ENCODE measurements at regions not wholly inside any gene's neighbourhood (a gene's known extent, or its start where the extent isn't known, plus 50 kb on each side); places are given as distances from the start of the nearest gene placed in this dataset.
"Not testable (repeated sequence)": the region's sequence is repeated elsewhere in the genome, so short reads cannot be mapped to it uniquely, and the experiment has no call there.

- H3K27me3 ChIP-seq (ENCODE audit: insufficient read depth, low read length); H4K20me1 ChIP-seq (ENCODE audit: insufficient read depth); ATAC-seq; CTCF ChIA-PET; BruUV-seq (replicated peaks); H3K4me2 ChIP-seq (ENCODE audit: low read length); intact Hi-C loops (cut with micrococcal nuclease); H3K36me3 ChIP-seq (ENCODE audit: control insufficient read depth in 1 of 2, insufficient read depth in 2 of 2, low read length in 2 of 2); H3K4me3 ChIP-seq (replicated peaks in 1 of 2; ENCODE audit: low read depth in 1 of 2, low read length in 2 of 2); POLR2A ChIA-PET; H3K27ac ChIP-seq (ENCODE audit: low read depth, low read length); RAD21 ChIA-PET (ENCODE audit: low non-redundant PET in 1 of 2, low total read pairs in 2 of 2, uncharacterized antibody in 2 of 2, unreplicated experiment in 2 of 2); H3K9me3 ChIP-seq (ENCODE audit: control insufficient read depth in 1 of 2, insufficient read depth in 1 of 2, low read depth in 1 of 2, low read length in 2 of 2); H3K9me2 ChIP-seq (ENCODE audit: insufficient read depth); H3K4me1 ChIP-seq (ENCODE audit: control insufficient read depth in 1 of 2, insufficient read depth in 2 of 2, low read length in 2 of 2); H3K9ac ChIP-seq (ENCODE audit: low read length); DNase-seq (ENCODE audit: low read depth, low spot score); H3K79me2 ChIP-seq (ENCODE audit: insufficient read depth, low read length); H2AFZ ChIP-seq (ENCODE audit: low read depth, low read length, poor library complexity, severe bottlenecking): not testable (repeated sequence)
Observed at GRCh38 chr5:106999506-106999905, 671.2 kb downstream of the EFNA5 start.

- no peak overlapping the region for H3K9ac ChIP-seq (ENCODE audit: low read length)
- DNase-seq (ENCODE audit: low read depth, low spot score) (no peak), ATAC-seq (no peak)
- RAD21 ChIA-PET (ENCODE audit: low non-redundant PET in 1 of 2, low total read pairs in 2 of 2, uncharacterized antibody in 2 of 2, unreplicated experiment in 2 of 2) = no interaction called here
- H3K4me3 ChIP-seq (replicated peaks in 1 of 2; ENCODE audit: low read depth in 1 of 2, low read length in 2 of 2) = no peak overlapping the region
- H3K9me3 ChIP-seq (ENCODE audit: control insufficient read depth in 1 of 2, insufficient read depth in 1 of 2, low read depth in 1 of 2, low read length in 2 of 2) = no peaks in the 10 kb centered on the region
- H2AFZ ChIP-seq (ENCODE audit: low read depth, low read length, poor library complexity, severe bottlenecking) = no peak overlapping the region
- no TSS peak for BruUV-seq (replicated peaks)
- H4K20me1 ChIP-seq (ENCODE audit: insufficient read depth) = no peaks in the 10 kb centered on the region
- no peaks in the 10 kb centered on the region for H3K27me3 ChIP-seq (ENCODE audit: insufficient read depth, low read length)
- CTCF ChIA-PET = no interaction called here
- intact Hi-C loops (cut with micrococcal nuclease) = no loop called here
- H3K4me2 ChIP-seq (ENCODE audit: low read length) = no peak overlapping the region
- H3K4me1 ChIP-seq (ENCODE audit: control insufficient read depth in 1 of 2, insufficient read depth in 2 of 2, low read length in 2 of 2) = no peaks in the 10 kb centered on the region
- H3K36me3 ChIP-seq (ENCODE audit: control insufficient read depth in 1 of 2, insufficient read depth in 2 of 2, low read length in 2 of 2) = no peaks in the 10 kb centered on the region
- no peaks in the 10 kb centered on the region for H3K9me2 ChIP-seq (ENCODE audit: insufficient read depth)
- H3K79me2 ChIP-seq (ENCODE audit: insufficient read depth, low read length) = no peaks in the 10 kb centered on the region
- TF ChIP-seq SRF (IDR thresholded peaks at IDR 0.05; ENCODE audit: low read depth) (no peak), ELF1 (IDR thresholded peaks at IDR 0.05; ENCODE audit: borderline replicate concordance, low read depth) (no peak), ATF3 (IDR thresholded peaks at IDR 0.05) (no peak), RAD21 (IDR thresholded peaks at IDR 0.05; ENCODE audit: low read depth) (no peak), CTCF (IDR thresholded peaks at IDR 0.05 in 2 of 3, conservative IDR thresholded peaks at IDR 0.05 in 1 of 3; ENCODE audit: borderline replicate concordance in 1 of 3, insufficient read depth in 1 of 3, low read depth in 2 of 3, low read length in 2 of 3) (no peak), FOSL1 (IDR thresholded peaks at IDR 0.05; ENCODE audit: low read depth) (no peak), EGR1 (IDR thresholded peaks at IDR 0.05; ENCODE audit: low read depth) (no peak)
- POLR2A ChIA-PET = no interaction called here
- H3K27ac ChIP-seq (ENCODE audit: low read depth, low read length) = no peak overlapping the region
Observed at GRCh38 chr5:106986006-106986405, 684.7 kb downstream of the EFNA5 start.

Measured in HCT116 (cell line).